H9 (cell line): ENCODE measurements at regions not wholly inside any gene's neighbourhood (a gene's known extent, or its start where the extent isn't known, plus 50 kb on each side); places are given as distances from the start of the nearest gene placed in this dataset.

Experiments
- DNase-seq: peaks from one replicate; pipeline ENCODE4 v3.0.0-alpha.2; 2017
- H2AFZ ChIP-seq: one replicate; pipeline ENCODE4 v1.6.1; 2013; ENCODE audit warnings: mild to moderate bottlenecking, low read length, control low read depth, moderate library complexity
- H2AK5ac ChIP-seq: 2 replicates; pipeline ENCODE4 v1.6.1; 2013; ENCODE audit warnings: low read length, control low read depth, mixed read lengths; ENCODE audit not compliant: insufficient read length
- H2BK120ac ChIP-seq: one replicate; pipeline ENCODE4 v1.6.1; 2013; ENCODE audit warnings: low read depth, mild to moderate bottlenecking, low read length, control low read depth, inconsistent platforms; ENCODE audit not compliant: poor library complexity, severe bottlenecking
- H2BK12ac ChIP-seq: 2 replicates; pipeline ENCODE4 v1.6.1; 2013; ENCODE audit warnings: low read length, control low read depth, mixed read lengths, low read depth; ENCODE audit not compliant: insufficient read length
- H2BK15ac ChIP-seq: 2 replicates; pipeline ENCODE4 v1.6.1; 2013; ENCODE audit warnings: low read depth, low read length, control low read depth
- H2BK20ac ChIP-seq: one replicate; pipeline ENCODE4 v1.6.1; 2013; ENCODE audit warnings: low read depth, mild to moderate bottlenecking, low read length, control low read depth, inconsistent platforms; ENCODE audit not compliant: poor library complexity, severe bottlenecking
- H2BK5ac ChIP-seq: 2 replicates; pipeline ENCODE4 v1.6.1; 2013; ENCODE audit warnings: low read length, control low read depth, mixed read lengths; ENCODE audit not compliant: insufficient read length
- H3K14ac ChIP-seq: 2 replicates; pipeline ENCODE4 v1.6.1; 2013; ENCODE audit warnings: low read length, control low read depth; ENCODE audit not compliant: insufficient read depth
- H3K18ac ChIP-seq: 2 replicates; pipeline ENCODE4 v1.6.1; 2013; ENCODE audit warnings: low read depth, mild to moderate bottlenecking, mixed read lengths, low read length, control low read depth; ENCODE audit not compliant: insufficient read length
- H3K23ac ChIP-seq: 2 replicates; pipeline ENCODE4 v1.6.1; 2013; ENCODE audit warnings: low read length, control low read depth, mixed read lengths, low read depth; ENCODE audit not compliant: insufficient read length
- H3K23me2 ChIP-seq: 2 replicates; pipeline ENCODE4 v1.6.1; 2013; ENCODE audit warnings: low read depth, mild to moderate bottlenecking, mixed read lengths, low read length, control low read depth; ENCODE audit not compliant: insufficient read length, poor library complexity, severe bottlenecking
- H3K27ac ChIP-seq: 2 replicates; pipeline ENCODE4 v1.5.1; 2013; ENCODE audit warnings: low read length, control low read depth, mixed read lengths, low read depth; ENCODE audit not compliant: insufficient read length
- H3K27me3 ChIP-seq: 2 replicates; pipeline ENCODE4 v1.6.1; 2013; ENCODE audit warnings: low read length, control low read depth, inconsistent platforms; ENCODE audit not compliant: insufficient read depth
- H3K4ac ChIP-seq: 2 replicates; pipeline ENCODE4 v1.6.1; 2013; ENCODE audit warnings: low read depth, mild to moderate bottlenecking, control low read depth, inconsistent platforms, low read length, moderate library complexity
- H3K4me1 ChIP-seq: 2 replicates; pipeline ENCODE4 v1.6.1; 2013; ENCODE audit warnings: low read length, control low read depth, inconsistent platforms; ENCODE audit not compliant: insufficient read depth
- H3K4me2 ChIP-seq: 2 replicates; pipeline ENCODE4 v1.6.1; 2013; ENCODE audit warnings: low read length, control low read depth, mixed read lengths; ENCODE audit not compliant: insufficient read length, insufficient read depth
- H3K56ac ChIP-seq: 2 replicates; pipeline ENCODE4 v1.6.1; 2013; ENCODE audit warnings: low read depth, mild to moderate bottlenecking, mixed read lengths, low read length, control low read depth; ENCODE audit not compliant: insufficient read length
- H3K79me1 ChIP-seq: 2 replicates; pipeline ENCODE4 v1.6.1; 2013; ENCODE audit warnings: low read depth, mild to moderate bottlenecking, moderate library complexity, low read length, control low read depth, inconsistent platforms; ENCODE audit not compliant: insufficient read depth, poor library complexity, severe bottlenecking
- H3K79me2 ChIP-seq: 2 replicates; pipeline ENCODE4 v1.6.1; 2013; ENCODE audit warnings: low read length, control low read depth, inconsistent platforms; ENCODE audit not compliant: insufficient read depth
- H3K9ac ChIP-seq: 2 replicates; pipeline ENCODE4 v1.6.1; 2013; ENCODE audit warnings: low read length, control low read depth, mixed read lengths; ENCODE audit not compliant: insufficient read length; ENCODE audit errors: extremely low read depth
- H3K9me3 ChIP-seq: one replicate; pipeline ENCODE4 v1.6.1; 2013; ENCODE audit warnings: low read depth, low read length, inconsistent platforms; ENCODE audit not compliant: control insufficient read depth
- H3T11ph ChIP-seq: one replicate; pipeline ENCODE4 v1.6.1; 2013; ENCODE audit warnings: mild to moderate bottlenecking, low read length, control low read depth, inconsistent platforms
- H4K20me1 ChIP-seq: one replicate; pipeline ENCODE4 v1.6.1; 2013; ENCODE audit not compliant: control insufficient read depth, insufficient read length, insufficient read depth
- H4K5ac ChIP-seq: 2 replicates; pipeline ENCODE4 v1.6.1; 2013; ENCODE audit warnings: low read depth, mild to moderate bottlenecking, mixed read lengths, low read length, control low read depth; ENCODE audit not compliant: insufficient read length
- H4K8ac ChIP-seq: replicated peaks from 2 replicates; pipeline ENCODE4 v1.6.1; 2013; ENCODE audit warnings: low read length, control low read depth, mixed read lengths, low read depth; ENCODE audit not compliant: insufficient read length
- H4K91ac ChIP-seq: 2 replicates; pipeline ENCODE4 v1.6.1; 2013; ENCODE audit warnings: low read depth, mild to moderate bottlenecking, moderate library complexity, mixed read lengths, low read length, control low read depth; ENCODE audit not compliant: insufficient read length
- H3K27ac Mint-ChIP-seq, 3 experiments: 2 replicates in 2 of 3; 3 replicates in 1 of 3; pipeline ENCODE4 v1.8.0; 2020 to 2021; ENCODE audit warnings: mixed read lengths in 3 of 3, mild to moderate bottlenecking in 1 of 3, moderate library complexity in 1 of 3
- H3K27me3 Mint-ChIP-seq: 2 replicates; pipeline ENCODE4 v1.8.0; 2021; ENCODE audit warnings: low read depth, mild to moderate bottlenecking, moderate library complexity, mixed read lengths
- H3K36me3 Mint-ChIP-seq, 3 experiments: 2 replicates in 2 of 3; 3 replicates in 1 of 3; pipeline ENCODE4 v1.8.0; 2020 to 2021; ENCODE audit warnings: low read depth in 3 of 3, mixed read lengths in 3 of 3; ENCODE audit not compliant: insufficient read depth in 1 of 3
- H3K4me1 Mint-ChIP-seq, 2 experiments: 2 replicates each; pipeline ENCODE4 v1.8.0; 2020; ENCODE audit warnings: mixed read lengths in 2 of 2
- H3K4me3 Mint-ChIP-seq, 2 experiments: 2 replicates in 1 of 2; 3 replicates in 1 of 2; pipeline ENCODE4 v1.8.0; 2020 to 2021; ENCODE audit warnings: mild to moderate bottlenecking in 2 of 2, mixed read lengths in 2 of 2, moderate library complexity in 1 of 2
- H3K9me3 Mint-ChIP-seq, 2 experiments: 2 replicates in 1 of 2; 3 replicates in 1 of 2; pipeline ENCODE4 v1.8.0; 2020; ENCODE audit warnings: mild to moderate bottlenecking in 2 of 2, mixed read lengths in 2 of 2, moderate library complexity in 1 of 2
- WGBS: extraction: QIAGEN DNeasy Blood & Tissue Kit; methylation state at CpG from one replicate; pipeline ENCODE4 v1.1.7; 2013; ENCODE audit warnings: missing lambda C conversion rate, low lambda C conversion rate, mixed read lengths; ENCODE audit not compliant: insufficient read length; ENCODE audit errors: extremely low coverage; 5-methylcytosine and 5-hydroxymethylcytosine counted together
- TF ChIP-seq, protein P1 (sequence below): fragments of 200-600 bp; sonication (generic); conservative IDR thresholded peaks from 3 replicates; pipeline ENCODE4 v1.8.0; 2021; ENCODE audit warnings: antibody characterized with exemption, mild to moderate bottlenecking

DNA sequence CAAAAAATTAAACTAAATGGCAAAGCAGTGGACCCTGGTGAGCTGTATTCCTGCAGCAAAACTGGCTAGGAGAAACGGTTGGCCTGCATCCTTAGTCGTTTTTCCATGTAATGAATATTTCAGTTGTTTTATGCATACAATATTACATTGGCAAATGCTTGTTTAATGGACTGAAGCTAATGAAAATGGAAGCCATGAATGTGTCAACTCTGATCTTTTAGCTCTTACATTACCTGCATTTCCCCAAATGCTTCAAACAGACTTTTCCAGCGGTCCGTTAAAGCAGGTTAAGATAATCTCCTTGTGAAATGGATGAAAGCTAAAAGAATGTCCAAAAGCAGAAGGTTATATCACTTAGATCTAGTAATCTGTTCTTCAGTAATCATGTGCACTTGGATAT lies 686.3 kb upstream of the SETBP1 start:
- no peaks in the 10 kb centered on the region for H3K27me3 Mint-ChIP-seq
- Histone ChIP-seq H3K27ac (no peak overlapping the region), H3K23ac (no peak overlapping the region), H3K23me2 (no peaks in the 10 kb centered on the region), H2BK5ac (no peak overlapping the region), H3K9me3 (no peaks in the 10 kb centered on the region), H2AK5ac (no peak overlapping the region), H4K8ac (no peak overlapping the region), H4K5ac (no peak overlapping the region), H3K27me3 (no peaks in the 10 kb centered on the region), H3K56ac (no peak overlapping the region), H3K4ac (no peak overlapping the region), H3K79me1 (no peaks in the 10 kb centered on the region), H3K4me1 (no peaks in the 10 kb centered on the region), H2BK15ac (no peak overlapping the region), H3K79me2 (no peaks in the 10 kb centered on the region), H2BK20ac (no peak overlapping the region), H4K91ac (no peak overlapping the region), H3K9ac (no peak overlapping the region), H2BK120ac (no peak overlapping the region), H3K4me2 (no peak overlapping the region), H3T11ph (no peak overlapping the region), H2BK12ac (no peak overlapping the region), H3K14ac (no peak overlapping the region), H2AFZ (no peak overlapping the region), H3K18ac (no peak overlapping the region), H4K20me1 (no peaks in the 10 kb centered on the region)
- no peaks in the 10 kb centered on the region for H3K4me1 Mint-ChIP-seq
- H3K4me3 Mint-ChIP-seq, result no peak overlapping the region
- TF ChIP-seq, protein P1, sequence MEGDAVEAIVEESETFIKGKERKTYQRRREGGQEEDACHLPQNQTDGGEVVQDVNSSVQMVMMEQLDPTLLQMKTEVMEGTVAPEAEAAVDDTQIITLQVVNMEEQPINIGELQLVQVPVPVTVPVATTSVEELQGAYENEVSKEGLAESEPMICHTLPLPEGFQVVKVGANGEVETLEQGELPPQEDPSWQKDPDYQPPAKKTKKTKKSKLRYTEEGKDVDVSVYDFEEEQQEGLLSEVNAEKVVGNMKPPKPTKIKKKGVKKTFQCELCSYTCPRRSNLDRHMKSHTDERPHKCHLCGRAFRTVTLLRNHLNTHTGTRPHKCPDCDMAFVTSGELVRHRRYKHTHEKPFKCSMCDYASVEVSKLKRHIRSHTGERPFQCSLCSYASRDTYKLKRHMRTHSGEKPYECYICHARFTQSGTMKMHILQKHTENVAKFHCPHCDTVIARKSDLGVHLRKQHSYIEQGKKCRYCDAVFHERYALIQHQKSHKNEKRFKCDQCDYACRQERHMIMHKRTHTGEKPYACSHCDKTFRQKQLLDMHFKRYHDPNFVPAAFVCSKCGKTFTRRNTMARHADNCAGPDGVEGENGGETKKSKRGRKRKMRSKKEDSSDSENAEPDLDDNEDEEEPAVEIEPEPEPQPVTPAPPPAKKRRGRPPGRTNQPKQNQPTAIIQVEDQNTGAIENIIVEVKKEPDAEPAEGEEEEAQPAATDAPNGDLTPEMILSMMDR, result no peak
- peaks cover 0 to 3% of the 10 kb centered on the region in 2 experiments; a peak in 2 of 5 replicates for H3K9me3 Mint-ChIP-seq
- no peaks in the 10 kb centered on the region for H3K36me3 Mint-ChIP-seq
- no peak overlapping the region for H3K27ac Mint-ChIP-seq
- WGBS, result no CpG with 5 or more reads among the region's 4 CpGs
- no peak for DNase-seq
